SK-N-MC (cell line): ENCODE measurements at regions not wholly inside any gene's neighbourhood (a gene's known extent, or its start where the extent isn't known, plus 50 kb on each side); places are given as distances from the start of the nearest gene placed in this dataset.

Experiments used
- DNase-seq: peaks from one replicate; pipeline ENCODE4 v3.0.0-alpha.2; 2011; ENCODE audit warnings: low read depth, low spot score
- H3K27ac ChIP-seq: fragments of 200-600 bp; sonication (generic); 2 replicates; pipeline ENCODE4 v1.5.1; 2016; ENCODE audit warnings: mixed run types
- H3K36me3 ChIP-seq: fragments of 200-600 bp; sonication (generic); 2 replicates; pipeline ENCODE4 v1.6.1; 2017; ENCODE audit warnings: antibody characterized with exemption, low read length, mixed read lengths; ENCODE audit not compliant: insufficient read depth
- H3K4me3 ChIP-seq: fragments of 200-600 bp; sonication (generic); 2 replicates; pipeline ENCODE4 v1.5.1; 2016
- H3K9ac ChIP-seq: fragments of 200-600 bp; sonication (generic); 2 replicates; pipeline ENCODE4 v1.8.0; 2017; ENCODE audit warnings: mixed run types, mixed read lengths; ENCODE audit not compliant: insufficient read length
- H3K9me3 ChIP-seq: fragments of 200-600 bp; sonication (generic); 2 replicates; pipeline ENCODE4 v1.6.1; 2017; ENCODE audit warnings: low read depth, mild to moderate bottlenecking, antibody characterized with exemption, low read length, moderate library complexity, mixed read lengths
- EZH2 ChIP-seq: fragments of 200-600 bp; sonication (generic); IDR thresholded peaks from one replicate; pipeline ENCODE4 v1.6.1; 2017; ENCODE audit warnings: antibody characterized with exemption
- FOXP2 ChIP-seq: optimal IDR thresholded peaks from 2 replicates; pipeline ENCODE3; 2011; ENCODE audit warnings: mild to moderate bottlenecking, moderate library complexity; ENCODE audit not compliant: insufficient read depth; ENCODE audit errors: extremely low read length, control extremely low read depth
- POLR2AphosphoS5 ChIP-seq: IDR thresholded peaks from 2 replicates; pipeline ENCODE4 v1.6.1; 2012; ENCODE audit warnings: mild to moderate bottlenecking, low read depth, low read length, borderline replicate concordance

- Histone ChIP-seq H3K36me3 (no peaks in the 10 kb centered on the region), H3K9ac (no peak overlapping the region), H3K9me3 (no peaks in the 10 kb centered on the region), H3K4me3 (no peak overlapping the region), H3K27ac (no peak overlapping the region)
- no peak for TF ChIP-seq FOXP2
- TF ChIP-seq EZH2 = no peak
- TF ChIP-seq POLR2AphosphoS5 = no peak
- no peak for DNase-seq
Observed at GRCh38 chr1:91161749-91162148, 139.9 kb upstream of the ZNF644 start.

DNA sequence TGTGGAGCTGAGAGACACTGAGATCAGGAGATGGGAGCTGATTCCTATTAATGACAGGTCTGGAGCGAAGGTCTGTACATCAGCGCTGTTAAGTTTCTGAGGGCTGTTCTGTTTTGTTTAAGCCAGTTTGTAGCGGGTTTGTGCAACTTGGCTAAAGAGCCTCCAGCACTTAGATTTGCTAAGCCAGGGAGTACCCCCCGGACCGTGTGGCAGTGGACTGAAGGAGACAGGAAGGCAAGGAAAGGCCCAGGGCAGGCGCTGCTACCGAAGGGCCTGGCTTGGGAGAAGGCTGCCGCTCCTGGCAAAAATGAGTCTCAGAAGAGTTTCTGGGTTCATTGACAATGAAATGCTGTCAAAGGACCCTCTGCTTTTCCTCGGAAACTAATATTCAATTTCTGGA, 139.3 kb upstream of the ZNF644 start:
- H3K27ac ChIP-seq = no peak overlapping the region
- H3K9me3 ChIP-seq = no peaks in the 10 kb centered on the region
- TF ChIP-seq POLR2AphosphoS5 (no peak), EZH2 (no peak), FOXP2 (no peak)
- no peak overlapping the region for H3K9ac ChIP-seq
- no peak for DNase-seq
- H3K4me3 ChIP-seq = no peak overlapping the region
- H3K36me3 ChIP-seq = no peaks in the 10 kb centered on the region

- no peak overlapping the region for H3K4me3 ChIP-seq
- no peaks in the 10 kb centered on the region for H3K36me3 ChIP-seq
- TF ChIP-seq POLR2AphosphoS5 = no peak
- no peak for TF ChIP-seq EZH2
- TF ChIP-seq FOXP2 = no peak
- DNase-seq = no peak
- no peak overlapping the region for H3K27ac ChIP-seq
- no peaks in the 10 kb centered on the region for H3K9me3 ChIP-seq
- H3K9ac ChIP-seq = no peak overlapping the region
Observed at GRCh38 chr1:91160363-91161075, 138.7 kb upstream of the ZNF644 start.

- Histone ChIP-seq H3K9me3 (no peaks in the 10 kb centered on the region), H3K9ac (no peak overlapping the region), H3K27ac (no peak overlapping the region), H3K36me3 (no peaks in the 10 kb centered on the region), H3K4me3 (no peak overlapping the region)
- DNase-seq = no peak
- no peak for TF ChIP-seq EZH2
- no peak for TF ChIP-seq FOXP2
- no peak for TF ChIP-seq POLR2AphosphoS5
Observed at GRCh38 chr1:91153341-91153740, 131.5 kb upstream of the ZNF644 start.

- no peak overlapping the region for H3K27ac ChIP-seq
- H3K9me3 ChIP-seq = no peaks in the 10 kb centered on the region
- no peak overlapping the region for H3K9ac ChIP-seq
- H3K36me3 ChIP-seq = no peaks in the 10 kb centered on the region
- DNase-seq = no peak
- H3K4me3 ChIP-seq = no peak overlapping the region
- TF ChIP-seq EZH2 (no peak), POLR2AphosphoS5 (no peak), FOXP2 (no peak)
Observed at GRCh38 chr1:91152331-91152730, 130.5 kb upstream of the ZNF644 start.

DNA sequence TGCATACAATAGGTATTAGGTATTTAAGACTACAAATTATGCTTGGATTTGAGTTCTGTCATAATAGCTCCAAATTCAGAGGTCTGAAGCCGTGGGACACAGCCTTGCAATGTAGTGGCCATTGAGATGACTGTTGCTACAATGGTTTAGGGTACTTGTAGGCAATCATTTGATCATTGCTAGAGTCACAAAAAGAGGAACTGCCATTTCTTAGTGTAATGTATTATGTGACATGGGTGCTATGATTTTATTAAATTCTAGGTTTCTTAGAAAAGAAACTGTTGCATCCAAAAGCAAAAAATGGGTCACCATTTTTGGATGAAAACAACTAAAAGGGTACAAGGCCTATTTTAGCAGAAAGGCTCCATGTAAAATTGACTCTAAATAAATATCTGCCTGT, 129.9 kb upstream of the ZNF644 start:
- Histone ChIP-seq H3K4me3 (no peak overlapping the region), H3K9ac (no peak overlapping the region), H3K36me3 (no peaks in the 10 kb centered on the region), H3K9me3 (no peaks in the 10 kb centered on the region), H3K27ac (no peak overlapping the region)
- no peak for DNase-seq
- TF ChIP-seq POLR2AphosphoS5 (no peak), EZH2 (no peak), FOXP2 (no peak)

DNA sequence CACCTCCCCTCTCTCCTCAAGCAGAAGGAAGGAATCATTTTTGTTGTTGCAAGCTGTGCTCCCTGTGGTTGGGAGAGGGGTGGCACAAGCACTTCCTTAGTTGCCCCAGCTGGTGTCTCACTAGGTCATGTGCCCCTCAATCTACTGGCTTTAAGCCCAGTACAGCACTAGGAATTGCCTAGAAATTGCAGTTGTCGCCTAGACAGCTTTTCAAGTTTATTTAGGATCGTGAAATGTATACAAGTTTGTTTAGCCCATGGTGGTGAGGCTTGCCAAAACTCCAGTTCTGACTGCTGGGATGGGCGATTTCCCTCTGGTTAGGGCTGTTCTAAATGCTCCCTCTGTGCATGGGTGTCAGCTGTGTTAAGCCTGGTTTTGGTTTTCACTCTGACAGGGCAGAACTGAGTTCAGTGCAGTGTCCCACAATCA, 126.8 kb upstream of the ZNF644 start:
- no peaks in the 10 kb centered on the region for H3K36me3 ChIP-seq
- H3K9ac ChIP-seq = no peak overlapping the region
- TF ChIP-seq POLR2AphosphoS5 (no peak), FOXP2 (no peak), EZH2 (no peak)
- DNase-seq = no peak
- H3K27ac ChIP-seq = no peak overlapping the region
- H3K4me3 ChIP-seq = no peak overlapping the region
- H3K9me3 ChIP-seq = no peaks in the 10 kb centered on the region

- Histone ChIP-seq H3K4me3 (no peak overlapping the region), H3K36me3 (no peaks in the 10 kb centered on the region), H3K27ac (no peak overlapping the region), H3K9me3 (no peaks in the 10 kb centered on the region), H3K9ac (no peak overlapping the region)
- no peak for DNase-seq
- TF ChIP-seq POLR2AphosphoS5 = no peak
- TF ChIP-seq EZH2 = no peak
- no peak for TF ChIP-seq FOXP2
Observed at GRCh38 chr1:91141858-91142257, 120.0 kb upstream of the ZNF644 start.

DNA sequence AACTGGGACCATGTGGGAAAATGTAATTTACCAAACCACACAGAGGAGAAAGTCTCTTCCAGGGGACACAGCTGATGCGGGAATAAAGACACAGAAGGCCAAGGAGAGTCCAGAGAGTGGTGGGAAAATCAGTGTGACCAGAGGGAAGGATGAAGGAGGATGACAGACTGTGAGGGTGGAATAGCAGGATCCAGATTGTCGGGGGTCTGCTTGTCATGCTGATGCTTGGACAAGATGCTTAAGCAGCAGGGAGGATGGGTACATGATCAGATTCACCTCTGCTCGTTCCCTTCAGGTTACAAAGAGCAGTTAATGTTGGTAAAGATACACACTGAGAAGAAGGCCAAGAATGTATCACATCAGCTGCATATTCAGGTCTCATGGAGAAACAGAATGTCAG, 117.1 kb upstream of the ZNF644 start:
- TF ChIP-seq POLR2AphosphoS5 (no peak), FOXP2 (no peak), EZH2 (no peak)
- H3K9me3 ChIP-seq = no peaks in the 10 kb centered on the region
- H3K9ac ChIP-seq = no peak overlapping the region
- H3K36me3 ChIP-seq = no peaks in the 10 kb centered on the region
- no peak for DNase-seq
- H3K4me3 ChIP-seq = no peak overlapping the region
- H3K27ac ChIP-seq = no peak overlapping the region
